IPS-NIHi11 (cell line): ENCODE measurements at regions not wholly inside any gene's neighbourhood (a gene's known extent, or its start where the extent isn't known, plus 50 kb on each side); places are given as distances from the start of the nearest gene placed in this dataset.

Experiments
- DNase-seq: peaks from one replicate; pipeline ENCODE4 v3.0.0; 2012; ENCODE audit warnings: mixed read lengths, low spot score

GRCh38 chr20:57970856-57971255 lies 257.6 kb downstream of the ANKRD60 start:
- DNase-seq: no peak

GRCh38 chr20:57970116-57970515 lies 258.3 kb downstream of the ANKRD60 start:
- DNase-seq: no peak

GRCh38 chr20:57968120-57968519 lies 258.3 kb upstream of the PMEPA1 start:
- no peak for DNase-seq

- DNase-seq: no peak
These were observed 257.5 kb upstream of the PMEPA1 start for GRCh38 chr20:57967364-57967763.

GRCh38 chr20:57966620-57967019 lies 256.8 kb upstream of the PMEPA1 start:
- DNase-seq: no peak

- no peak for DNase-seq
These were observed 255.6 kb upstream of the PMEPA1 start for GRCh38 chr20:57965441-57965840.

- DNase-seq: no peak
These were observed 254.4 kb upstream of the PMEPA1 start for GRCh38 chr20:57964011-57964862.

- no peak for DNase-seq
These were observed 251.2 kb upstream of the PMEPA1 start for GRCh38 chr20:57960803-57961575.

GRCh38 chr20:57959589-57959988 lies 249.8 kb upstream of the PMEPA1 start:
- no peak for DNase-seq

GRCh38 chr20:57959018-57959417 lies 249.2 kb upstream of the PMEPA1 start:
- DNase-seq: no peak

- no peak for DNase-seq
These were observed 248.2 kb upstream of the PMEPA1 start for GRCh38 chr20:57958050-57958420.

- DNase-seq: no peak
These were observed 247.7 kb upstream of the PMEPA1 start for GRCh38 chr20:57957411-57958049.

GRCh38 chr20:57953638-57954037 lies 243.8 kb upstream of the PMEPA1 start:
- no peak for DNase-seq

- DNase-seq: no peak
These were observed 242.3 kb upstream of the PMEPA1 start for GRCh38 chr20:57952136-57952535.

- no peak for DNase-seq
These were observed 241.7 kb upstream of the PMEPA1 start for GRCh38 chr20:57951549-57951948.

- no peak for DNase-seq
These were observed 241.1 kb upstream of the PMEPA1 start for GRCh38 chr20:57950764-57951485.

GRCh38 chr20:57948180-57948955 lies 238.6 kb upstream of the PMEPA1 start:
- DNase-seq: no peak

GRCh38 chr20:57947421-57948179 lies 237.8 kb upstream of the PMEPA1 start:
- no peak for DNase-seq

GRCh38 chr20:57946559-57947315 lies 236.9 kb upstream of the PMEPA1 start:
- no peak for DNase-seq

- no peak for DNase-seq
These were observed 235.2 kb upstream of the PMEPA1 start for GRCh38 chr20:57944988-57945387.
